ENCODE measurements at regions not wholly inside any gene's neighbourhood (a gene's known extent, or its start where the extent isn't known, plus 50 kb on each side); places are given as distances from the start of the nearest gene placed in this dataset.

GRCh38 chr1:221791846-221792245 lies 50.0 kb upstream of the DUSP10 start:
- no peaks in the 10 kb centered on the region for H3K36me3 ChIP-seq (ENCODE audit: control insufficient read depth, insufficient read depth, low read length)
- no peaks in the 10 kb centered on the region for H3K4me1 ChIP-seq (ENCODE audit: control insufficient read depth, insufficient read depth, low read length)
- 92% methylated on average over 2 of the region's 2 CpGs for WGBS, 2 experiments

More at GRCh38 chr1:221791846-221792245, 50.0 kb upstream of the DUSP10 start:
- H3K4me3 ChIP-seq (ENCODE audit: insufficient read depth, low read depth, low read length) = no peak overlapping the region
- no peak overlapping the region for H3K27ac ChIP-seq (ENCODE audit: insufficient read depth, low read depth, low read length, poor library complexity, severe bottlenecking)
- H3K27me3 ChIP-seq (ENCODE audit: control insufficient read depth, insufficient read depth, low read length, poor library complexity, severe bottlenecking) = no peaks in the 10 kb centered on the region
- H3K9me3 ChIP-seq (ENCODE audit: control insufficient read depth, low read length) = no peaks in the 10 kb centered on the region
